SK-N-SH (cell line): ENCODE measurements at regions not wholly inside any gene's neighbourhood (a gene's known extent, or its start where the extent isn't known, plus 50 kb on each side); places are given as distances from the start of the nearest gene placed in this dataset.

Experiments
- CTCF ChIP-seq: fragments of 200-600 bp; sonication (generic); IDR thresholded peaks from 2 replicates; pipeline ENCODE4 v1.6.1; 2017; ENCODE audit warnings: antibody characterized with exemption, mild to moderate bottlenecking, moderate library complexity
- ELF1 ChIP-seq: IDR thresholded peaks from 2 replicates; pipeline ENCODE4 v1.4.0; 2012
- MEF2A ChIP-seq: IDR thresholded peaks from 2 replicates; pipeline ENCODE4 v1.4.0; 2012; ENCODE audit warnings: low read depth, borderline replicate concordance
- NFIC ChIP-seq: IDR thresholded peaks from 2 replicates; pipeline ENCODE4 v1.4.0; 2012; ENCODE audit warnings: borderline replicate concordance
- RAD21 ChIP-seq: IDR thresholded peaks from 2 replicates; pipeline ENCODE4 v1.6.1; 2012; ENCODE audit warnings: mild to moderate bottlenecking, low read length

GRCh38 chr21:24988941-24989340 is 618.3 kb downstream of the MRPL39 start:
- no peak for TF ChIP-seq ELF1
- no peak for TF ChIP-seq CTCF
- TF ChIP-seq MEF2A: no peak
- TF ChIP-seq NFIC: no peak
- TF ChIP-seq RAD21: no peak
